IMR-90 (cell line): ENCODE measurements at regions not wholly inside any gene's neighbourhood (a gene's known extent, or its start where the extent isn't known, plus 50 kb on each side); places are given as distances from the start of the nearest gene placed in this dataset.

ENCODE experiments used
- ATAC-seq: fragments of 200-7000 bp; cut with Tn5 transposase; 2 replicates; pipeline ENCODE4 v1.9.1; 2020; ENCODE audit warnings: low read depth, mild to moderate bottlenecking, moderate library complexity
- BruUV-seq: library from RNA; stranded (reverse); fragments of 400-500 nt; replicated peaks from 2 replicates; lab custom pipeline; 2021; lab: Mats Ljungman, UMichigan
- CTCF ChIA-PET: fragments of 300-600 bp; formaldehyde crosslinking; extraction: SDS; loops from one replicate; lab custom pipeline; 2021; ENCODE audit warnings: antibody characterized with exemption; lab: Yijun Ruan, JAX
- POLR2A ChIA-PET: fragments of 300-600 bp; sonication (Branson Sonifier 250); formaldehyde crosslinking; loops from one replicate; lab custom pipeline; 2022; ENCODE audit warnings: antibody characterized with exemption; ENCODE audit not compliant: unreplicated experiment; lab: Charles Lee
- DNase-seq: peaks from one replicate; pipeline ENCODE4 v3.0.0; 2013
- H2AFZ ChIP-seq: replicated peaks from 2 replicates; pipeline ENCODE3; 2013; ENCODE audit warnings: low read length, mild to moderate bottlenecking; ENCODE audit not compliant: poor library complexity
- H2AK5ac ChIP-seq: 2 replicates; pipeline ENCODE4 v1.6.1; 2013; ENCODE audit warnings: low read depth, low read length, inconsistent platforms
- H2AK9ac ChIP-seq: replicated peaks from 2 replicates; pipeline ENCODE3; 2013; ENCODE audit warnings: mild to moderate bottlenecking, low read depth, low read length, moderate library complexity; ENCODE audit not compliant: poor library complexity
- H2BK120ac ChIP-seq: 2 replicates; pipeline ENCODE4 v1.6.1; 2013; ENCODE audit warnings: low read depth, low read length, inconsistent platforms
- H2BK15ac ChIP-seq: 3 replicates; pipeline ENCODE4 v1.6.1; 2013; ENCODE audit warnings: low read depth, low read length, inconsistent platforms
- H2BK20ac ChIP-seq: 2 replicates; pipeline ENCODE4 v1.6.1; 2013; ENCODE audit warnings: low read depth, mild to moderate bottlenecking, inconsistent platforms, low read length, moderate library complexity
- H2BK5ac ChIP-seq: 2 replicates; pipeline ENCODE4 v1.6.1; 2013; ENCODE audit warnings: mild to moderate bottlenecking, low read depth, low read length, inconsistent platforms; ENCODE audit not compliant: poor library complexity, severe bottlenecking
- H3K14ac ChIP-seq: replicated peaks from 2 replicates; pipeline ENCODE4 v1.6.1; 2013; ENCODE audit warnings: low read depth, low read length, inconsistent platforms
- H3K18ac ChIP-seq: 2 replicates; pipeline ENCODE4 v1.6.1; 2013; ENCODE audit warnings: low read depth, low read length, control low read depth
- H3K23ac ChIP-seq: 2 replicates; pipeline ENCODE4 v1.6.1; 2013; ENCODE audit warnings: low read depth, low read length, inconsistent platforms
- H3K27ac ChIP-seq: 2 replicates; pipeline ENCODE4 v1.5.1; 2013; ENCODE audit warnings: mild to moderate bottlenecking, control low read depth, low read length; ENCODE audit not compliant: insufficient read depth
- H3K27me3 ChIP-seq: 2 replicates; pipeline ENCODE4 v1.6.1; 2013; ENCODE audit warnings: low read length; ENCODE audit not compliant: control insufficient read depth, insufficient read depth
- H3K36me3 ChIP-seq: 2 replicates; pipeline ENCODE4 v1.6.1; 2013; ENCODE audit warnings: low read length, mixed read lengths; ENCODE audit not compliant: control insufficient read depth, insufficient read depth
- H3K4ac ChIP-seq: 2 replicates; pipeline ENCODE4 v1.6.1; 2013; ENCODE audit warnings: low read depth, low read length, inconsistent platforms
- H3K4me1 ChIP-seq: 2 replicates; pipeline ENCODE4 v1.6.1; 2013; ENCODE audit warnings: low read length, mixed read lengths; ENCODE audit not compliant: control insufficient read depth, insufficient read depth
- H3K4me2 ChIP-seq: 2 replicates; pipeline ENCODE4 v1.6.1; 2013; ENCODE audit warnings: low read depth, mild to moderate bottlenecking, control low read depth, low read length, moderate library complexity
- H3K4me3 ChIP-seq: 2 replicates; pipeline ENCODE4 v1.5.1; 2013; ENCODE audit warnings: low read depth, mild to moderate bottlenecking, control low read depth, low read length, moderate library complexity; ENCODE audit not compliant: insufficient read depth
- H3K56ac ChIP-seq: 2 replicates; pipeline ENCODE4 v1.6.1; 2013; ENCODE audit warnings: low read length, inconsistent platforms; ENCODE audit not compliant: insufficient read depth; ENCODE audit errors: extremely low read depth
- H3K79me1 ChIP-seq, 2 experiments: 2 replicates each; pipeline ENCODE4 v1.6.1; 2013; ENCODE audit warnings: low read length in 2 of 2, inconsistent platforms in 1 of 2, low read depth in 1 of 2
- H3K9ac ChIP-seq: 2 replicates; pipeline ENCODE4 v1.6.1; 2013; ENCODE audit warnings: low read depth, low read length, control low read depth
- H3K9me1 ChIP-seq: 2 replicates; pipeline ENCODE4 v1.6.1; 2013; ENCODE audit warnings: low read length, inconsistent platforms; ENCODE audit not compliant: insufficient read depth
- H3K9me3 ChIP-seq: 2 replicates; pipeline ENCODE4 v1.6.1; 2013; ENCODE audit warnings: low read length; ENCODE audit not compliant: control insufficient read depth, insufficient read depth
- H4K20me1 ChIP-seq: 2 replicates; pipeline ENCODE4 v1.6.1; 2013; ENCODE audit warnings: low read length, inconsistent platforms; ENCODE audit not compliant: insufficient read depth
- H4K5ac ChIP-seq: 2 replicates; pipeline ENCODE4 v1.6.1; 2013; ENCODE audit warnings: mild to moderate bottlenecking, low read depth, low read length, control low read depth
- H4K8ac ChIP-seq, 2 experiments: 2 replicates each; pipeline ENCODE4 v1.6.1; 2013; ENCODE audit warnings: low read depth in 2 of 2, low read length in 2 of 2, control low read depth in 1 of 2, inconsistent platforms in 1 of 2
- H4K91ac ChIP-seq: 2 replicates; pipeline ENCODE4 v1.6.1; 2013; ENCODE audit warnings: low read depth, low read length, inconsistent platforms; ENCODE audit not compliant: insufficient read depth
- BHLHE40 ChIP-seq: fragments of 150-350 bp; IDR thresholded peaks from 2 replicates; pipeline ENCODE4 v1.6.1; 2016; ENCODE audit warnings: mild to moderate bottlenecking, low read depth, low read length
- CEBPB ChIP-seq: IDR thresholded peaks from 2 replicates; pipeline ENCODE4 v1.6.1; 2012; ENCODE audit warnings: low read depth, low read length, improper control_type of control experiment
- CHD1 ChIP-seq: IDR thresholded peaks from 2 replicates; pipeline ENCODE4 v1.6.1; 2012; ENCODE audit warnings: low read depth, low read length, improper control_type of control experiment
- CTCF ChIP-seq: conservative IDR thresholded peaks from 2 replicates; pipeline ENCODE4 v1.5.1; 2012; ENCODE audit warnings: mild to moderate bottlenecking, low read depth, low read length, improper control_type of control experiment
- FOS ChIP-seq: fragments of 150-350 bp; IDR thresholded peaks from 2 replicates; pipeline ENCODE4 v1.6.1; 2016; ENCODE audit warnings: low read depth, low read length
- MAFK ChIP-seq: IDR thresholded peaks from 2 replicates; pipeline ENCODE4 v1.6.1; 2012; ENCODE audit warnings: low read depth, low read length, improper control_type of control experiment
- MAZ ChIP-seq: IDR thresholded peaks from 2 replicates; pipeline ENCODE4 v1.6.1; 2012; ENCODE audit warnings: low read depth, mild to moderate bottlenecking, low read length, improper control_type of control experiment, moderate library complexity, borderline replicate concordance
- MXI1 ChIP-seq: IDR thresholded peaks from 2 replicates; pipeline ENCODE4 v1.6.1; 2012; ENCODE audit warnings: low read depth, mild to moderate bottlenecking, low read length, moderate library complexity, borderline replicate concordance
- NFE2L2 ChIP-seq: fragments of 150-350 bp; IDR thresholded peaks from 2 replicates; pipeline ENCODE4 v1.6.1; 2016; ENCODE audit warnings: low read depth, mild to moderate bottlenecking, low read length
- POLR2A ChIP-seq: IDR thresholded peaks from 2 replicates; pipeline ENCODE4 v1.6.1; 2012; ENCODE audit warnings: mild to moderate bottlenecking, low read depth, low read length
- RAD21 ChIP-seq: IDR thresholded peaks from 2 replicates; pipeline ENCODE4 v1.6.1; 2012; ENCODE audit warnings: low read length, improper control_type of control experiment
- RCOR1 ChIP-seq: IDR thresholded peaks from 2 replicates; pipeline ENCODE4 v1.6.1; 2012; ENCODE audit warnings: mild to moderate bottlenecking, low read length, improper control_type of control experiment; ENCODE audit not compliant: insufficient replicate concordance
- RFX5 ChIP-seq: IDR thresholded peaks from 2 replicates; pipeline ENCODE4 v1.8.0; 2012; ENCODE audit warnings: low read depth, mild to moderate bottlenecking, low read length, moderate library complexity
- SMC3 ChIP-seq: fragments of 150-350 bp; IDR thresholded peaks from 2 replicates; pipeline ENCODE4 v1.6.1; 2016; ENCODE audit warnings: low read depth, mild to moderate bottlenecking, antibody characterized with exemption, low read length, moderate library complexity
- WGBS, 2 experiments: methylation state at CpG; one replicate each; pipeline versions ENCODE4 v1.1.5 to v1.1.7; 2013; ENCODE audit warnings: missing lambda C conversion rate in 2 of 2; ENCODE audit not compliant: insufficient read length in 1 of 2; ENCODE audit errors: extremely low coverage in 2 of 2; 5-methylcytosine and 5-hydroxymethylcytosine counted together
- dilution Hi-C: fragments of 300-500 bp; cut with HindIII; formaldehyde crosslinking; loops from one replicate; pipeline ENCODE4 v1.14.3; 2018; ENCODE audit warnings: low sequenced_read_pairs; ENCODE audit not compliant: unreplicated experiment
- in situ Hi-C: fragments of 300-500 bp; cut with MboI; formaldehyde crosslinking; loops from 3 replicates; pipeline ENCODE4 v1.14.3; 2019; ENCODE audit warnings: low sequenced_read_pairs, inconsistent platforms, mixed read lengths
- intact Hi-C: fragments of 100-400 bp; cut with micrococcal nuclease; formaldehyde crosslinking; loops from 2 replicates; pipeline ENCODE4 v1.10.0; 2022
- TF ChIP-seq, protein P1 (sequence below): fragments of 150-350 bp; IDR thresholded peaks from 2 replicates; pipeline ENCODE4 v1.6.1; 2017; ENCODE audit warnings: mild to moderate bottlenecking, antibody characterized with exemption, low read length, low read depth
- TF ChIP-seq, protein P2 (sequence below): fragments of 150-350 bp; IDR thresholded peaks from 2 replicates; pipeline ENCODE4 v1.6.1; 2016; ENCODE audit warnings: low read depth, mild to moderate bottlenecking, low read length, moderate library complexity, borderline replicate concordance

GRCh38 chr5:2278825-2279456 is 396.2 kb upstream of the IRX4 start:
- ChIA-PET CTCF (no interaction called here), POLR2A (no interaction called here)
- Histone ChIP-seq H2BK5ac (no peak overlapping the region), H3K27ac (no peak overlapping the region), H3K23ac (no peak overlapping the region), H2BK20ac (no peak overlapping the region), H3K4ac (no peak overlapping the region), H3K9me3 (peaks cover 28% of the 10 kb centered on the region), H3K9ac (no peak overlapping the region), H3K18ac (no peak overlapping the region), H2AK5ac (no peak overlapping the region), H3K27me3 (no peaks in the 10 kb centered on the region), H3K9me1 (no peaks in the 10 kb centered on the region), H2AK9ac (no peak overlapping the region), H2BK120ac (no peak overlapping the region), H3K14ac (no peak overlapping the region), H3K4me2 (no peak overlapping the region), H3K56ac (no peak overlapping the region), H3K79me1 (no peaks in the 10 kb centered on the region), H4K5ac (no peak overlapping the region), H2BK15ac (no peak overlapping the region), H3K4me1 (no peaks in the 10 kb centered on the region), H3K36me3 (no peaks in the 10 kb centered on the region), H2AFZ (no peak overlapping the region), H4K20me1 (no peaks in the 10 kb centered on the region), H4K8ac (no peak overlapping the region), H3K4me3 (no peak overlapping the region), H4K91ac (no peak overlapping the region)
- 27% methylated on average over 7 of the region's 27 CpGs; no CpG with 5 or more reads in 1 of the 2 experiments for WGBS, 2 experiments
- TF ChIP-seq POLR2A = no peak
- TF ChIP-seq, protein P1, sequence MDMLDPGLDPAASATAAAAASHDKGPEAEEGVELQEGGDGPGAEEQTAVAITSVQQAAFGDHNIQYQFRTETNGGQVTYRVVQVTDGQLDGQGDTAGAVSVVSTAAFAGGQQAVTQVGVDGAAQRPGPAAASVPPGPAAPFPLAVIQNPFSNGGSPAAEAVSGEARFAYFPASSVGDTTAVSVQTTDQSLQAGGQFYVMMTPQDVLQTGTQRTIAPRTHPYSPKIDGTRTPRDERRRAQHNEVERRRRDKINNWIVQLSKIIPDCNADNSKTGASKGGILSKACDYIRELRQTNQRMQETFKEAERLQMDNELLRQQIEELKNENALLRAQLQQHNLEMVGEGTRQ = no peak
- TF ChIP-seq RCOR1 = no peak
- TF ChIP-seq CHD1 = no peak
- no peak for TF ChIP-seq NFE2L2
- TF ChIP-seq CEBPB = no peak
- no peak for TF ChIP-seq RAD21
- no peak for TF ChIP-seq MAZ
- no peak for TF ChIP-seq MXI1
- no peak for TF ChIP-seq RFX5
- TF ChIP-seq MAFK = no peak
- no peak for TF ChIP-seq CTCF
- no peak for TF ChIP-seq SMC3
- TF ChIP-seq BHLHE40 = no peak
- TF ChIP-seq, protein P2, sequence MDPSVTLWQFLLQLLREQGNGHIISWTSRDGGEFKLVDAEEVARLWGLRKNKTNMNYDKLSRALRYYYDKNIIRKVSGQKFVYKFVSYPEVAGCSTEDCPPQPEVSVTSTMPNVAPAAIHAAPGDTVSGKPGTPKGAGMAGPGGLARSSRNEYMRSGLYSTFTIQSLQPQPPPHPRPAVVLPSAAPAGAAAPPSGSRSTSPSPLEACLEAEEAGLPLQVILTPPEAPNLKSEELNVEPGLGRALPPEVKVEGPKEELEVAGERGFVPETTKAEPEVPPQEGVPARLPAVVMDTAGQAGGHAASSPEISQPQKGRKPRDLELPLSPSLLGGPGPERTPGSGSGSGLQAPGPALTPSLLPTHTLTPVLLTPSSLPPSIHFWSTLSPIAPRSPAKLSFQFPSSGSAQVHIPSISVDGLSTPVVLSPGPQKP = no peak
- TF ChIP-seq FOS = no peak
- ATAC-seq = no peak
- in situ Hi-C loops = no loop called here
- DNase-seq = no peak
- intact Hi-C loops = no loop called here
- dilution Hi-C loops = no loop called here
- BruUV-seq = no TSS peak
